ENCODE measurements at regions not wholly inside any gene's neighbourhood (a gene's known extent, or its start where the extent isn't known, plus 50 kb on each side); places are given as distances from the start of the nearest gene placed in this dataset.
A peak's percentile ranks its signal among the peaks of the same experiment; 100 is the strongest.
"Not testable (repeated sequence)": the region's sequence is repeated elsewhere in the genome, so short reads cannot be mapped to it uniquely, and the experiment has no call there.

- no peak for DNase-seq (ENCODE audit: low read depth)
These were observed 530.4 kb upstream of the DAB2 start for GRCh38 chr5:39955156-39955555.

DNA sequence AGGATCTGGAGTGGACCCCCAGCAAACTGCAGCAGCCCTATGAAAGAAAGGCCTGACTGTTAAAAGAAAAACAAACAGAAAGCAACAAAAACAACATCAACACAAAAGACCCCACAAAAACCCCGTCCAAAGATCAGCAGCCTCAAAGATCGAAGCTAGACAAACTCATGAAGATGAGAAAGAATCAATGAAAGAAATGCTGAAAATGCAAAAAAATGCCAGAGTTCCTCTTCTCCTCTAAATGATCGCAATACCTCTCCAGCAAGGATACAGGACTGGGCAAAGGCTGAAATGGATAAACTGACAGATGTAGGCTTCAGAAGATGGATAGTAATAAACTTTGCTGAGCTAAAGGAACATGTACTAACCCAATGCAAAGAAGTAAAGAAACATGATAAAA, 526.3 kb upstream of the DAB2 start:
- DNase-seq (ENCODE audit: low read depth) = no peak

DNA sequence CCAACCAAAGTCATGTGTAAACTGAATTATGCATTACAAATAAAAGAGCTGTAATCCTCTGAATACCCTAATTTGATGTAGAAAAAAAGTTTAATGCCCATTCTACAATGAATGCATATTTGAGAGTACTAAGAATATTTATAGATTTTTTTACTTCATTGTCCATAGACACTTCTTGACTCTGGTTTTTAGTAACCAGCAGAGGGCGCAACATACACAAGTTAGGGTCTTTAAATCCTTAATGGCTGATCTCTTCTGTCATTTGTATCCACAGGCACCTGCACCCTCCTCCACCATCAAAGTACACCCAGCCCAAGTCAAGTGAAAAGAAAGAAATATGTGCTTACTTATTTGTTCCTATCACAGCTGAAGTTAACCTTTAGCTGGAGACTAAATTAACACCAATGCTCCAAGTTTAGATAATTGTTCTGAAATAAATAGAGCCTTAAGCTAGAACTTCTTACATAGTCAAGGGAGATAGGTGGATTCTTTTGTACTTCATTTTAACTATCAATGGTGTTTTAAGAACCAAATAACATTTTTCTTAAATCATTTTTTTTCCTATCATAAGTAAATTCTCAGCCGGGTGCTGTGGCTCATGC, 524.2 kb upstream of the DAB2 start:
- peak; percentile 32 for DNase-seq (ENCODE audit: low read depth)

DNA sequence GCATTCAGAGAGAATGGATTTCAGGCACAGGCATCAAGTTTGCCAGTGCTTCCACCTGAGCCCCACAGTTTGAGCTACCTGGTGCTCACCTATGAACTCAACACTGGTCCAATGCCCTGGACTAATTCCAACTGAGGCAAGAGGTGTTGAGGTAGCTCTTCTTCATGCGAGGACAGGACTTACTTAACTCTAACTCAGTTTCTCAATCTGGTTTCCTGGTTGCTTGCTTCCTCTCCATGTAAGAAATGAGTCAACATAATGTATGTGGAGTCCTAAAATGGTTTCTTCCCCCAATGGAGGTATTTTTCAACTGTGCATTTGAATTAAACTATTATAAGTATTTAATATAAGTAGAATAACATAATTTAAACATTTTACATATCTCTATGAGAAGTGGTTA, 523.6 kb upstream of the DAB2 start:
- DNase-seq (ENCODE audit: low read depth) = no peak

GRCh38 chr5:39947657-39948056, 522.9 kb upstream of the DAB2 start:
- DNase-seq (ENCODE audit: low read depth) = no peak

DNA sequence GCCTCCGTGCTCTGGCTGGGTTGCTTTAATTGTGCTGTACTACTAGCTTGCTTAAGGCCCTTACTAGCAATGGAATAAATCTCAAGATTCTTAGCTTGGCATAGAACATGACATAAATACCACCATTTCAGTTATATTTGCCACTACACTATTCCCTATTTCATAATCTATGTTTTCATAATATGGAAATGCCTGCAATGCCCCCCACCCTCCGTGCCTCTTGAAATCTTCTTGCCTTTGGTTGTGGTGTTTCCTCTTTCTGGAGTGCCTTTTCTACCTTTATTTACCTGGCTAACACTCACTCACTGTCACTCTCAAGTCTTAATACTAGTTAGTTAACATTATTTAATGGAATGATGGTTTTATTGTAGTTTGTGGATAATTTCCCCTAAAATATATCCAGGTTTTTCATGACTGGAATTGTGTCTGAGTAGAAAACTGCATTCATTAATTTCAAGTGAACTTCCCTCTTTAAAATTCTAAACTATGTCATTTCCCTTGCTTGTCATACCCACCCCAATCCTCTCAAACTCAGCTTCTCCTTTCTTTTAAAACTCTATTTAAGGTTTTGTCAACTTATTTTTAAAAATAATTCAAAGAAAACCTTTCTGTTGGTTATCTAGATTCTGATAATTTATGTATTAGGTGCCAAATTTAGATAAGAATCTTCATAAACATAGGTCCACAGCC, 521.7 kb upstream of the DAB2 start:
- DNase-seq (ENCODE audit: low read depth) = no peak

- no peak for DNase-seq (ENCODE audit: low read depth)
These were observed 521.1 kb upstream of the DAB2 start for GRCh38 chr5:39945870-39946269.

- DNase-seq (ENCODE audit: low read depth) = no peak
These were observed 519.0 kb upstream of the DAB2 start for GRCh38 chr5:39943811-39944210.

GRCh38 chr5:39942606-39943005, 517.8 kb upstream of the DAB2 start:
- DNase-seq (ENCODE audit: low read depth) = no peak

GRCh38 chr5:39941416-39941815, 516.6 kb upstream of the DAB2 start:
- no peak for DNase-seq (ENCODE audit: low read depth)

DNA sequence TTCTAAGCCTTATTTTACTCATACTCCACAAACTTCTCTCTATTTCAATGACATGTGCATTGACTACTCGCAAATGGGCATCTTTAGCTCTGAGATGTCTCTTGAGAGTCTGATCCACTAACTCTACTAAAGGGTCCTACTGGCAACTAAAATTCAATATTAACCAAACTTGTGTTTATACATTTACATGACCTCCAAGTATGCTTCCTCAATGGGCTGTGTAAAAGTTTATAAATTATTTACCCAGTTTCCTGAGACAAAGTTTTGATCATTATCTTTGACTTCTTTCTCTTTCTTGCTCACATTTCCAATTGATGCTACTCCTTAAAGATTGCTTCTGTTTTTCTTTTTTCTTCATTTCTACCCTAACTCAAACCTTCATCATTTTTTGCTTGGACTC, 510.1 kb upstream of the DAB2 start:
- no peak for DNase-seq (ENCODE audit: low read depth)

DNA sequence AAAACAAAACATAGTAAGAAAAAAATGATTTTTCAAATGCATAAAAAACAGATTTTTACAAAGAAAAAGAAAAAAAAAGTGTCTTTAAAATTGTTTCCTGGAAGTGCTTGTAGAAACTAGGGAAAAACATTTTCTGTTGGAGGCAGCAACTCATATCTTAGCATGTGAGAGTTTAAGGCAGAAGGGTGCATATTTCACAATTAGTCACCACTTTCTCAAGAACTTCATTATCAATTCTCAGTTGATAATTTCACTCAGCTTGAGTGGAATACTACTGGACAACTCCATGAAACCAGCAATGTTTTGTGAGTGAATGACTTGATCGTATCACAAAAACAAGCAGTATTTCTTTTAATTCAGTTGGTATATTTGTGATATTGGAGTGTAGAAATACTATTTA, 508.3 kb upstream of the DAB2 start:
- DNase-seq (ENCODE audit: low read depth) = no peak

DNA sequence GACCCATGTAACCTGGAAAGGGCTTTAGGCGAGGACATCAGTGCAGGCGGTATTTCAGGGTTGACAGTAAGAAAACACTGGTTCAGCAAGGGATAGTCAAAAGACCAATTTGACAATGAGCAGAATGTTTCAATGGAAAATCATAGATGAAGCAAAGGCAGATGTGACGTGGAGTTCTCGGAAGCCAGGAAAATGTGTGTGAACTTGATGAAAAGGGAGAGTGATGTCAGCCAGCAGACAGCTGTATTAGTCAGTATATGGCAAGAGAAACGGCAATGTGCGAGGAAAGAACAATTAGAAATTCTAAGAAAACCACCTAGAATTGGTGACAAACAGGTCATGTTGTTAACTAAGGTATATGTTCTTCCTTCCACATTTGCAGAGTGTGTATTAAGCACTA, 503.9 kb upstream of the DAB2 start:
- DNase-seq (ENCODE audit: low read depth) = no peak

DNA sequence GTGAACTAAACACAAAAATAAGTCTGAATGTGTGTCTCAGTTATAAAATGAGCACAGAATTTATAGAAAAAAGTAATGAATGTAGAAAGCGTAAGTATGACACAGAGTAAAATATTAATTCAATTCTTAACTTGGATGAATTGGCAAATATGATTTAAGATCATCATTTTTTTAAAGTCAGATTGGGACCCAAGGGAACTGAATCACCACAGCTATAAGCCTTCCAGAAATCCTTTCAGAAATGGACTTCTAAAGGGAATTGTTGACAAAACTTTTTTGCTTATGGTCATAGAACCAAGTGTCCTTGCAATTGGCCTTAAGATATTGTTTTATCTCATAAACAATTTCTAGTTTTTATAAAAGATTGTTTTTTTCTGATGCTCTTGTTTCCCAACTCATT, 495.1 kb upstream of the DAB2 start:
- no peak for DNase-seq (ENCODE audit: low read depth)

DNA sequence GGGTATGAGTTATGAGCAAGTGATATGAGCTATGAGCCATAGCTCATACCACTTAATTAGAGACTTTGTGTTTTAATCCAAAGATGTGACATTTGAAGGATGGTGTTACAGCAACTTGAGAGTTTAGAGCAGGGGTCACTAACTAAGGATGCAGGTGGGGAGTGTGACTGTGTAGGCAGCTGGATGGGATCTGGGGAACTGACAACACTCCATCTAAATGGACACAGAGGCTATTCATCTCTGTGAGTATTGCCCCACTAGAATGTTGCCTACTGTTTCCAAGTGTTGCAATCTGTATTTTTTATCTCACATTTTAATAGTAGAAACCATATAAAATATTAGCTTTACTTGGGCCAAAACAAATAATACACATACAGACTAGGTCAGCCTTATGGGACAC, 488.1 kb upstream of the DAB2 start:
- DNase-seq (ENCODE audit: low read depth) = no peak

- DNase-seq (ENCODE audit: low read depth) = not testable (repeated sequence)
These were observed 482.6 kb upstream of the DAB2 start for GRCh38 chr5:39907267-39907951.

GRCh38 chr5:39906146-39906545, 481.4 kb upstream of the DAB2 start:
- no peak for DNase-seq (ENCODE audit: low read depth)

DNA sequence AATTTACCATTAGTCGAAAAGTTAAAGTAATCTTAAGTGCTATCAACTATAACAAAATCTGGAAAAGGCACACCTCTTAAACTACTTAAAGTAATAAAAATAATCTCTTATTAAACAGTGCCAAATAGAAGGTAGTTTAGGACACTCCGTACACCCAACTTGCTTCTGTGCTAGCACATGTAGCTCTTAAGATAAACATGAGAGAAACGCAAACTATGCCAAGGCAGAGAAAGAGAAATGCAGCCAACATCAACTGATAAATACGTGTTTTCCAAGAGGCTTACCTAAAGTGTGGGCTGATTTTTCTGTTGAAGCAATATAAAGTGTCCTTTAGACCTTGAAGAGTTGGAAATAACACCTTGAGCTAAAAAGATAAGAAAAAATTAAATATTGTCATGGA, 480.6 kb upstream of the DAB2 start:
- no peak for DNase-seq (ENCODE audit: low read depth)

- DNase-seq (ENCODE audit: low read depth) = no peak
These were observed 477.8 kb upstream of the DAB2 start for GRCh38 chr5:39902626-39903025.

DNA sequence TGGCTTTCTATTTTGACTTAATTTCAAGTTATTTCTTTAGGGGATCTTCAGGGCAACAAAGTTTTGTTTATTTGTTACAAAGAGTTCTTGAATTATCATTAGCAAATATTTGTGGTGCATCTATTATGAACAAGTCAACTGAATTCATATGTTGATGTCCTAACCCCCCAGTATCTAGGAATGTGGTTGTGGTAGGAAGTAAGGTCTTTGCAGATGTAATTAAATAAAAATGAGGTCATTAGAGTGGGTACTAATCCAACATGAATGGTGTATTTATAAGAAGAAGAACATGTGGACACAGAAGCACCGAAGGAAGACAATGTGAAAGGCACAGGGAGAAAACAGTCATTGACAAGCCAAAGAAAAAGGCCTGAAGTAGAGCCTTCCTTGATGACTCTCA, 474.0 kb upstream of the DAB2 start:
- no peak for DNase-seq (ENCODE audit: low read depth)

DNA sequence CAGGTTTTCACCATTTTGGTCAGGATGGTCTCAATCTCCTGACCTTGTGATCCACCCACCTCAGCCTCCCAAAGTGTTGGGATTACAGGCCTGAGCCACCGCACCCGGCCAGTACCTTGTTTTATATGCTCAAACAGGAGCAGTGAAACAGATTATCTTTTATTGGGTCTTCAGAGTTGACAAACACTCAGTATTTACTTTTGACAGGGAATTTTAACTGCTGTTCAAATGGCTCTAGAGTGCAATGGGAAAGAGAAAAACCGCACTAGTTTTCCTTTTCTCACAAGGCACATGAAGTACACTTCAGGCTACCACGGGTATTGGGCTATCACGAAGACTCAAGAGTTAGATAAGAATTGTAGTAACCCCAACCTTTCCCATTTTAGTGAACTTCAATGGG, 471.9 kb upstream of the DAB2 start:
- DNase-seq (ENCODE audit: low read depth) = no peak

- no peak for DNase-seq (ENCODE audit: low read depth)
These were observed 471.3 kb upstream of the DAB2 start for GRCh38 chr5:39896104-39896503.

GRCh38 chr5:39892708-39893107, 467.9 kb upstream of the DAB2 start:
- DNase-seq (ENCODE audit: low read depth) = no peak

DNA sequence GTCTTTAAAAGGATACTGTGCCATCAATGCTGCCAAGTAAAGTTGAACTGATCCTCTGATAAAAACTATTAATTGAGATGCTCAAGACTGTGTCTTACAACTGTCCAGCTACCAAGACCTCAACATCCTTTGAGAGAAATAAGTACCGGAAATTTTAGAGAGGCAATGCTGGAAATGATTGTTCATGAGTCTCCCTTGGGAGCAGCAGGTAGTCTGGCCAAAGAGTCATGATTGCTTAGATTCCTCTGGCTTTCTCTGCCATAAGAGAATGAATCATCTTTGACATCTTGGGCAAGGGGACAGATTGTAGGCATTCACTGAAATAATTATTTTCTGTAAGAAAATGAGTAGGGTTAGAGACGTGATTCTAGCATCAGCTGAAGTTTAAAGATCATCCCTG, 466.6 kb upstream of the DAB2 start:
- DNase-seq (ENCODE audit: low read depth) = no peak
